NCI-H1417 treated with DMSO at 0.1 percent for 48 hours (cell line): ENCODE measurements at regions not wholly inside any gene's neighbourhood (a gene's known extent, or its start where the extent isn't known, plus 50 kb on each side); places are given as distances from the start of the nearest gene placed in this dataset.
A peak's percentile ranks its signal among the peaks of the same experiment; 100 is the strongest.

Experiments
- DNase-seq: peaks from one replicate; lab custom pipeline; 2025; lab: John Stamatoyannopoulos, UW

GRCh38 chr11:95717314-95717713 lies 72.3 kb downstream of the FAM76B start:
- DNase-seq: no peak

DNA sequence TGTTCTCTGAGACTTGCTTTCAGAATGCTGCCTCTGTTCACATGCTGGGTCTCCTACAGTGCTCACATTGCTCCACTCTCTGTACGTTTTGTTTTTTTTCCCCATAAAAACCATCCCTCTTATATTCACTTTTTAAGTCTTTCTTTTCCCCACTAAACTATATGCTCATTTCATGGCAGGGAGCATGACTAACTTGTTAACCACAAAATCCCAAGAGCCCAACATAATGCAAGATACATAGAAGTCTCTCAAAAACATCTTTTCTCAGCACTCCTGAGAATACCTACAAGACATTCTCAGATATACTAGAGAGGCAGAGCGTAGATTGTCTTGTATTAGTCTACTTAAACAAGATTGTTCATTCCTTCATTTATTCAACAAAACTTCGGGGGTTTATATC lies 73.3 kb downstream of the FAM76B start:
- no peak for DNase-seq

- no peak for DNase-seq
Observed at GRCh38 chr11:95715777-95716241, 73.8 kb downstream of the FAM76B start.

GRCh38 chr11:95714843-95715776 lies 74.5 kb downstream of the FAM76B start:
- DNase-seq: no peak

DNA sequence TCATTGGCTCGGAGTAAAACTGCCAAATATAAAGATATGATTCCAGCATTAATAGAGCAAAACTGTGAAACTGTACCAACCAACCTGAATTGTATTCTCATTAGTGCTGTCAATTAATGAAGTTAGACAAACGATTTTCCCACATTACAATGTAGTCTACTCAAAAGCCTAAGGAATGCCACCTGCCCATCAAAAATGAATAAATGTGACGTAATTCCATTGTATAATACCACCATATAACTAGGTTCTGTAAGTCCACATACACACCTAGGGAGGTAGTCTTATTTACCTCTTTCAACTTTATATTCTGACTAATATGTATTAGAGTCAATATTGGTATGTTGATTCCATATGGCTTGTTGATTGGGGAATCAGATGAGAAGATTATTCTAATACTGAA lies 76.2 kb downstream of the FAM76B start:
- no peak for DNase-seq

GRCh38 chr11:95711945-95712221 lies 77.7 kb downstream of the FAM76B start:
- DNase-seq: no peak

- DNase-seq: no peak
Observed at GRCh38 chr11:95711162-95711944, 78.2 kb downstream of the FAM76B start.

- DNase-seq: no peak
Observed at GRCh38 chr11:95708681-95709080, 80.9 kb downstream of the FAM76B start.

DNA sequence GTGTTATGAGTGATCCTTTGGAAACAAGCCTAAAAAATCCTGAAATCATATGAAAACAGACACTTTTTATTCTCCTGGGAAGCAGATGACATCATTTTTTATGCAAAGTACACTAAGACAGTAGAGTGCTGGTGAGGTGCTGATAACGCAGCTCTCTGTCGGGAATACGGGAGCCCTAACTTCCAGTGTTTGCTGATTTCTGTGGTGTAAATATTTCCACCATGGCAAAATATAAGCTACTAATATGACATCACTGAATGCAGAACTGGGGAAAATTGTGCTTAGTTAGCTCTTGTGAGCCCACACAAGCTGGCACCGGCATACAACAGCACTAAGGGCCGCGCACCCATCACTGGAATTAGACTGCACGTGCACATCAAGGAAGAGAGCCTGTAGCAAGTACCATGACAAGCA lies 82.6 kb downstream of the FAM76B start:
- DNase-seq: no peak

DNA sequence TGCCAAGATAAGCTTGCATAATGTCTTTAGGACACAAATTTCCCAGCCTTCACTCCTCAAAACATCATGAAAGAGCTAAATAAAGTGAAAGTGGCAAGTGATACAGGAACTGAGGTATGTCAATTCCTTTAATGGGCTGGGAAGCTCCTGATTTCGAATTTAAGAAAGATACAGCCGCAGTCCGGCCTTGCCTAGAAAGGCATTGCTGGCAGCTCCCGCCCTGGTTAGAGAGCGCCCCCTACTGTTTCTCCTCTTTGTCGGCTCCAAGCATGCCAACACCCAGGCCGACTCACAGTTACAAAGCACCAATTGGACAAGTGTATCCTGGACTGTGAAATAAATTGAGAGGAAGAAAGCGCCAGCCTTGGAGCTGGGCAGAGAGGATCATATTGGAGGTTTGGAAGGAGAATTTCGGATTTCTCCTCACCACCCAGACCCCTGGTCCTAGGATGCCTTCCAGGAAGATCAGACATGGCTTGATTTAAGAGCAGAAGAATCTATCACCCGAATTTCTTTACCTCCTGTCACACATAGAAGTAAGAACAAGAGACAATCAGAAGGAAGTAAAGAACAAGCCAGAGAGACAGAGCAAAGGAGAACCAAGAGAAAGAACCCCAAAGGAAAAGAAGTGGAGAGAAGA lies 84.0 kb downstream of the FAM76B start:
- DNase-seq: peak; percentile 35

DNA sequence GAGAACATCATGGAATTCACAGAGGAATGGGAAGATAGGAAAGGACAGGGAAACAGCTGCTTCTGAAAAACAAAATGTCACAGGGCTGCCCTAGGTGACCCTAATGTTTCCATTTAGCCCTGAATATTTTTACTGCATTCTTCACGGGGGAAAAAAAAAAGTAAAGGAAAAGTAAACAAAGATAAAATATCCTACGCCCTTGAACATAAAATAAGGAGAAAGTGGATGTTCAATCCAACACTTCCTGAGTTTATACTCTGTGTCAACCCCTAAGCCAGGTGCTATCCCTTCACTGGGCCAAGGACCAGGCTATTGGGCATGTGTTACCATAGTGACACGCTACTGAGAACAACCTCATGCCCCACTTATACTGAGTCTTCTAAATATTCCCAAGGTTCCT lies 84.7 kb downstream of the FAM76B start:
- no peak for DNase-seq

DNA sequence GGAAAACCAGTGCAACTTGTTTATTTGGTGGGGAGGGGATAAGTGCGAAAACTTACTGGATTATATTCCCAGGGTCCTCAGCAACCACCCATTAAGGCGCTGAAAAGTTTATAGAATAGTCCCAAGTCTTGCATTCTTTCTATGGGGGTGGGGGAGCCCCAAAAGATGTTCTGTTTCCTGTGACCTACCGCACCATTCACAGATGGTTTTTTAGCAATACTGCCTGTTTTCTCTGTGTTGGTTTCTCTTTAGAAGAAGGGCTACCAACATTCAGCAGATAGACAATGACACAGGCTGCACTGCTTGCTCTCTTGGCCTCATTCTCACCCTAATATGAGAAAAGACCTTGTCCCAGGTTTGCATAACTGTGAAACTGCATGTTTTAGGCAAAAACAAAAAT lies 86.5 kb downstream of the FAM76B start:
- no peak for DNase-seq

- DNase-seq: no peak
Observed at GRCh38 chr11:95702526-95702925, 87.1 kb downstream of the FAM76B start.

- no peak for DNase-seq
Observed at GRCh38 chr11:95700471-95700817, 89.1 kb downstream of the FAM76B start.

GRCh38 chr11:95699631-95700470 lies 89.7 kb downstream of the FAM76B start:
- no peak for DNase-seq

GRCh38 chr11:95698676-95699557 lies 90.7 kb downstream of the FAM76B start:
- DNase-seq: no peak

DNA sequence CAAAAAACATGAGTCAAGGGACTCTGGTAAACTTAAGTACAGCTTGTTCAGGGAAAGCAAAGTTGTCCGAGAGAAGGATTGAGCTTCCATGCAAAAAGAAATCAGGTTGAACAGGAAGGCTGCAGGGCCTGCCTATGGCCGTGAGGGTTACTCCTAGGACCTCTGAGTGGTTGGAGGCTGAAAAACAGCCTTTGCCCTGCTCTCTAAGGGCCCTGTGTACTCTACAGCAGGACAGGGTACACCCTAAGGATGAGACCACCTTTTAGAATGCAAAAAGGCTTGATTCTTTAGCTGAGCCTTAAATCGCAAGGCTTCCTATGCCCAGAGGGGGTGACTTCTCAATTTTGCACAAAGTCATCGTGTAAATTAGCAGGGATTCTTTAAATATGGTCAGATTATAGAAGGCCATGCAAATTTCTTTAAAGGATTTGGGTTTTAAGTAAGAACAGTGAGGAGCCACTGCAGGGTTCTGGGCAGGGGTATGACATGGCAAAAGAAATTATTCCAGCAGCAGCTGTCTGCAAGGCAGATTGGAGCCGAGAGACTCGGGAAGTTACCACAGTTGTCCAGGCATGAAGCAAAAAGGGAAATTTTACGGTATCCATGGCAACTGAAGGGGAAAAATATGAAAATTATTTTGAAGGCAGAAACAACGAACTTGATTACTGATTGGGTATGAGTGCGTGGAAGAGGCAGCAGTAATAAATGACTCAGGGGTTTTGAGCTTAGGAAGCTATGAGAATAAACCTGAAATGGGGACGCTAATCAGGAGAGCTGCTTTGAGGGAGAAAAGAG lies 91.8 kb downstream of the FAM76B start:
- no peak for DNase-seq

- DNase-seq: no peak
Observed at GRCh38 chr11:95695181-95695580, 94.4 kb downstream of the FAM76B start.

DNA sequence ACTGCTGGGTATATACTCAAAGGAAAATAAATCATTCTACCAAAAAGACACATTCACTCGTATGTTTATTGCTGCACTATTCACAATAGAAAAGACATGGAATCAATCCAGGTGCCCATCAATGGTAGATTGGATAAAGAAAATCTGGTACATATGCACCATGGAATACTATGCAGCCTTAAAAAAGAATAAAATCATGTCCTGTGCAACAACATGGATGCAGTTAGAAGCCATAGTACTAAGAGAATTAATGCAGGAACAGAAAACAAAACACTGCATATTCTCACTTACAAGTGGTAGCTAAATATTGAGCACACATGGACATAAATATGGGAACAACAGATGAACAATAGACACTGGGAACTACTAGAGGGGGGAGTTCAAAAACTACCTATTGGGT lies 96.3 kb downstream of the FAM76B start:
- DNase-seq: no peak
